CD4-positive, alpha-beta memory T cell (primary cell): ENCODE measurements at regions not wholly inside any gene's neighbourhood (a gene's known extent, or its start where the extent isn't known, plus 50 kb on each side); places are given as distances from the start of the nearest gene placed in this dataset.
A peak's percentile ranks its signal among the peaks of the same experiment; 100 is the strongest.

Source experiments
- CTCF ChIA-PET: fragments of 350-600 bp; sonication (Branson Sonifier 250); formaldehyde crosslinking; loops from one replicate; lab custom pipeline; 2021; ENCODE audit warnings: inconsistent platforms; ENCODE audit not compliant: partially characterized antibody; lab: Charles Lee
- POLR2A ChIA-PET: fragments of 350-600 bp; sonication (Branson Sonifier 250); formaldehyde crosslinking; loops from one replicate; lab custom pipeline; 2021; ENCODE audit not compliant: partially characterized antibody; lab: Charles Lee
- DNase-seq, 5 donors: peaks; one replicate each; pipeline versions ENCODE4 v3.0.0 to v3.0.0-alpha.2; 2020 to 2022; ENCODE audit warnings: mixed read lengths in 1 of 5
- H3K27ac ChIP-seq: one replicate; pipeline ENCODE4 v1.7.0; 2013; ENCODE audit warnings: low read depth, low read length
- H3K27me3 ChIP-seq: 2 replicates; pipeline ENCODE4 v1.7.0; 2013; ENCODE audit warnings: mild to moderate bottlenecking, low read length, moderate library complexity; ENCODE audit not compliant: insufficient read depth
- H3K36me3 ChIP-seq: 2 replicates; pipeline ENCODE4 v1.7.0; 2013; ENCODE audit warnings: mild to moderate bottlenecking, low read length, moderate library complexity; ENCODE audit not compliant: insufficient read depth
- H3K4me1 ChIP-seq: 2 replicates; pipeline ENCODE4 v1.7.0; 2013; ENCODE audit warnings: mild to moderate bottlenecking, low read length, moderate library complexity; ENCODE audit not compliant: insufficient read depth
- H3K4me3 ChIP-seq, 2 donors: one replicate each; pipeline ENCODE4 v1.7.0; 2013; ENCODE audit warnings: low read length in 2 of 2, mild to moderate bottlenecking in 1 of 2
- H3K9me3 ChIP-seq, 2 donors: one replicate each; pipeline ENCODE4 v1.7.0; 2013; ENCODE audit warnings: low read length in 2 of 2, control low read depth in 1 of 2; ENCODE audit not compliant: control insufficient read depth in 1 of 2
- H3K27ac Mint-ChIP-seq, 7 donors: one replicate each; pipeline ENCODE4 v1.8.0; 2020 to 2021; ENCODE audit warnings: mixed read lengths in 7 of 7, mild to moderate bottlenecking in 6 of 7, inconsistent platforms in 3 of 7, moderate library complexity in 3 of 7
- H3K27me3 Mint-ChIP-seq, 2 donors: one replicate each; pipeline ENCODE4 v1.8.0; 2020 to 2021; ENCODE audit warnings: mixed read lengths in 2 of 2
- H3K36me3 Mint-ChIP-seq, 2 donors: one replicate each; pipeline ENCODE4 v1.8.0; 2020 to 2021; ENCODE audit warnings: mixed read lengths in 2 of 2, inconsistent platforms in 1 of 2, mild to moderate bottlenecking in 1 of 2
- H3K4me1 Mint-ChIP-seq, 4 donors: one replicate each; pipeline ENCODE4 v1.8.0; 2020 to 2021; ENCODE audit warnings: mixed read lengths in 4 of 4, mild to moderate bottlenecking in 1 of 4
- H3K4me3 Mint-ChIP-seq, 8 donors: one replicate each; pipeline ENCODE4 v1.8.0; 2020 to 2021; ENCODE audit warnings: mixed read lengths in 8 of 8, mild to moderate bottlenecking in 7 of 8, moderate library complexity in 6 of 8, inconsistent platforms in 3 of 8
- H3K9me3 Mint-ChIP-seq, 8 donors: one replicate each; pipeline ENCODE4 v1.8.0; 2020 to 2021; ENCODE audit warnings: mixed read lengths in 8 of 8, mild to moderate bottlenecking in 5 of 8, inconsistent platforms in 3 of 8, moderate library complexity in 1 of 8
- intact Hi-C: fragments of 100-400 bp; cut with micrococcal nuclease; formaldehyde crosslinking; loops from one replicate; pipeline ENCODE4 v1.15.1; 2023

- no peaks in the 10 kb centered on the region for H3K36me3 ChIP-seq
- Mint-ChIP-seq H3K9me3 (no peaks in the 10 kb centered on the region), H3K4me1 (peaks cover 5 to 9% (median 9%) of the 10 kb centered on the region in 4 donors), H3K27me3 (peaks cover 2 to 3% of the 10 kb centered on the region in 2 donors), H3K27ac (no peak overlapping the region), H3K36me3 (no peaks in the 10 kb centered on the region), H3K4me3 (no peak overlapping the region)
- intact Hi-C loops = no loop called here
- H3K9me3 ChIP-seq = no peaks in the 10 kb centered on the region
- H3K4me1 ChIP-seq = no peaks in the 10 kb centered on the region
- DNase-seq = no peak
- no peak overlapping the region for H3K27ac ChIP-seq
- no peak overlapping the region for H3K4me3 ChIP-seq
- ChIA-PET CTCF (no interaction called here), POLR2A (no interaction called here)
- H3K27me3 ChIP-seq = no peaks in the 10 kb centered on the region
Measured at GRCh38 chr10:22850541-22850940, 77.3 kb upstream of the ARMC3 start.

DNA sequence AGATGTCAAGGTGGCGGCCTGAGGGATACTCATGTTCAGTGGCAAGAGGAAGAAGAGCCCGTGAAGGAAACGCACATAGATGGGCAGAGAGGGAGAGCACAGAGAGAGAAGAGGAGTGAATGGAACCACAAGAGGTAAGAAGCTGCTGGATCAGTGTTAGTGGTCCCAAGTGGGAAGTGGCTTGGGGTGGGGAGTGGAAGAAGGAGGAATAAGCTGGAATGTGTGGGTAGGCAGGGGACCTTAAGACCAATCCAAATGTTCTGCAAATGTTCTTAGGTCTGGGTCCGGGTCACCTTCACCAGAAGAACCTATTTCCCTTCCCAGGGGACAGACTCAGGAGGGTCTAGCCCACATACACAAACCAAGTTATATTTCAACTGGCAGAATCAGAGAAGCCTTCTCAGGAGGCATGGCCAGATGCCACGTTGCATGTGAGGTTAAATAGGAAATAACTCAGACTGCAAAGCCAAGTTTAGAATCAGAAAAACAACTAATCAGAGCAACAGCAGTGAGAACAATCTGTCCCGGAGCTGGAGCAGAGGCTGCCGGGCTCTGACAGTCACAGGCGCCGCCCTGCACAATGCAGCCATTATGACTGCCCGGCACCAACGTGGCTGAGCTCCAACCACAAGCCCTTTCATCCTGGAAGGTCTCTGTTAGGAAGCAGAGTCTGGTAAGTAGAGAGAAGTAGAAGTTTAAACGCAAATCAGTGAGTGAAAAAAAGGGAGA, 78.6 kb upstream of the ARMC3 start:
- Histone ChIP-seq H3K9me3 (no peaks in the 10 kb centered on the region), H3K27ac (no peak overlapping the region), H3K4me3 (no peak overlapping the region), H3K4me1 (no peaks in the 10 kb centered on the region), H3K36me3 (no peaks in the 10 kb centered on the region), H3K27me3 (no peaks in the 10 kb centered on the region)
- peak in 1 of 5 donors; percentile 5 for DNase-seq
- intact Hi-C loops = no loop called here
- Mint-ChIP-seq H3K27ac (peak overlapping the region in 4 of 7 donors; percentile 3 to 45 (median 18)), H3K4me1 (peaks cover 5 to 9% (median 9%) of the 10 kb centered on the region in 4 donors), H3K4me3 (peak overlapping the region in 6 of 8 donors; percentile 2 to 73 (median 57)), H3K9me3 (no peaks in the 10 kb centered on the region), H3K36me3 (no peaks in the 10 kb centered on the region), H3K27me3 (peaks cover 2 to 3% of the 10 kb centered on the region in 2 donors)
- ChIA-PET CTCF (interaction anchor here (1.1 kb wide), 1 partner anchor 275 kb away, joined by 3 read pairs; no protein-coding TSS in a partner anchor), POLR2A (no interaction called here)

DNA sequence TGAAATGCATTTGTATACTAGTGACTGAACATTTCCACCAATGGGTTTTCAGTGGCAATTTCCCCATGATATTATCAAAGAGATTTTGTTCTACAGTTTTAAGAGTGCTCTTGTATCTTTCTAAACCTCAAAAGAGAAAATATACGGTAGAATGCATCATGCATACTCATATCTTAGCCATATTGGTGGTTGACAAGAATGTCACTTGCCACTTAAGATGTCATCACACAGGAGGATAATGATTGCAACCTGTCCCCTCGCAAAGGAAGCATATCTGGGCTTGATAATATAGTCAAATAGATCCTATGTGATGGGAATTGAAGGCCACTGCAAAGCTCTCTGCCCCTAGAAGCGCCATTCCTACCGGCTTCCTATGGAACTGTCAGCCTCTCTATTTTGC, 79.3 kb upstream of the ARMC3 start:
- no peak overlapping the region for H3K27ac Mint-ChIP-seq
- Histone ChIP-seq H3K4me1 (no peaks in the 10 kb centered on the region), H3K27me3 (no peaks in the 10 kb centered on the region), H3K9me3 (no peaks in the 10 kb centered on the region), H3K36me3 (no peaks in the 10 kb centered on the region), H3K4me3 (no peak overlapping the region), H3K27ac (no peak overlapping the region)
- peak overlapping the region in 1 of 8 donors; percentile 1 for H3K4me3 Mint-ChIP-seq
- peaks cover 2 to 3% of the 10 kb centered on the region in 2 donors for H3K27me3 Mint-ChIP-seq
- no peaks in the 10 kb centered on the region for H3K36me3 Mint-ChIP-seq
- ChIA-PET CTCF (no interaction called here), POLR2A (no interaction called here)
- no peaks in the 10 kb centered on the region for H3K9me3 Mint-ChIP-seq
- no peak for DNase-seq
- intact Hi-C loops = no loop called here
- H3K4me1 Mint-ChIP-seq = peaks cover 5 to 9% (median 9%) of the 10 kb centered on the region in 4 donors

- Histone ChIP-seq H3K4me3 (no peak overlapping the region), H3K27me3 (no peaks in the 10 kb centered on the region), H3K27ac (no peak overlapping the region), H3K4me1 (no peaks in the 10 kb centered on the region), H3K9me3 (no peaks in the 10 kb centered on the region), H3K36me3 (no peaks in the 10 kb centered on the region)
- DNase-seq = no peak
- intact Hi-C loops = loop anchor here (1.0 to 2.0 kb wide), 2 partner anchors 271 to 296 kb away; no protein-coding TSS in a partner anchor
- no peak overlapping the region for H3K27ac Mint-ChIP-seq
- no peak overlapping the region for H3K4me3 Mint-ChIP-seq
- CTCF ChIA-PET = interaction anchor here (0.7 to 2.5 kb wide), 5 partner anchors 164 to 852 kb away, joined by 3 to 18 read pairs (median 4); no protein-coding TSS in a partner anchor
- POLR2A ChIA-PET = no interaction called here
- no peaks in the 10 kb centered on the region for H3K36me3 Mint-ChIP-seq
- H3K9me3 Mint-ChIP-seq = no peaks in the 10 kb centered on the region
- peaks cover 5 to 9% (median 9%) of the 10 kb centered on the region in 4 donors for H3K4me1 Mint-ChIP-seq
- H3K27me3 Mint-ChIP-seq = peaks cover 2 to 3% of the 10 kb centered on the region in 2 donors
Measured at GRCh38 chr10:22846294-22846693, 81.6 kb upstream of the ARMC3 start.

- Histone ChIP-seq H3K27ac (no peak overlapping the region), H3K36me3 (no peaks in the 10 kb centered on the region), H3K4me1 (no peaks in the 10 kb centered on the region), H3K9me3 (no peaks in the 10 kb centered on the region), H3K27me3 (no peaks in the 10 kb centered on the region), H3K4me3 (no peak overlapping the region)
- CTCF ChIA-PET = no interaction called here
- peak overlapping the region in 1 of 7 donors; percentile 38 for H3K27ac Mint-ChIP-seq
- peaks cover 0 to 2% (median 0%) of the 10 kb centered on the region in 8 donors for H3K9me3 Mint-ChIP-seq
- no peaks in the 10 kb centered on the region for H3K36me3 Mint-ChIP-seq
- POLR2A ChIA-PET = no interaction called here
- intact Hi-C loops = no loop called here
- peaks cover 0 to 4% (median under 1%) of the 10 kb centered on the region in 4 donors for H3K4me1 Mint-ChIP-seq
- no peak overlapping the region for H3K4me3 Mint-ChIP-seq
- no peak for DNase-seq
- peaks cover 0 to 1% of the 10 kb centered on the region in 2 donors for H3K27me3 Mint-ChIP-seq
Measured at GRCh38 chr10:22839639-22840038, 88.2 kb upstream of the ARMC3 start.

DNA sequence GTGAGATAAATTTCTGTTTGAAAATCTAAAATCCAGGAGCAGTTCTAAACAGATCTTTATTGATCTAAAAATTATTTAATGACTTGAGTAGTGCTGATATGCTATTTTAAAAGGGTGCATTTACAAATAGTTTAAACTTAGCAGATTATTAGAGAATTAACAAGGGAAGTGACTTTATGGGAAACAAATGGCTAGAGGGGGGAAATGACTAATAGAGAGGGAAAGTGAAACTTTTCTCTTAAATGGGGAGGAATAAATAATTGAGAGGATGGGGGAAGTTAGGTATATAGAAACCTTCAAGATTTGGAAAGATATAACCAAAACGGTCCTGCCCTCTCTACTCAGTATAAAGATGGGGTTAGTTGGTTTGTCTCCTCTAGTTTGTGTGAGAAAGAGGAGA, 90.1 kb upstream of the ARMC3 start:
- no peak for DNase-seq
- POLR2A ChIA-PET = no interaction called here
- peaks cover 0 to 1% of the 10 kb centered on the region in 2 donors for H3K27me3 Mint-ChIP-seq
- Histone ChIP-seq H3K27me3 (no peaks in the 10 kb centered on the region), H3K9me3 (no peaks in the 10 kb centered on the region), H3K36me3 (no peaks in the 10 kb centered on the region), H3K27ac (no peak overlapping the region), H3K4me3 (no peak overlapping the region), H3K4me1 (no peaks in the 10 kb centered on the region)
- H3K36me3 Mint-ChIP-seq = no peaks in the 10 kb centered on the region
- peaks cover 0 to 4% (median under 1%) of the 10 kb centered on the region in 4 donors for H3K4me1 Mint-ChIP-seq
- H3K9me3 Mint-ChIP-seq = peaks cover 0 to 2% (median 0%) of the 10 kb centered on the region in 8 donors
- H3K27ac Mint-ChIP-seq = peak overlapping the region in 1 of 7 donors; percentile 67
- no peak overlapping the region for H3K4me3 Mint-ChIP-seq
- intact Hi-C loops = no loop called here
- CTCF ChIA-PET = no interaction called here

DNA sequence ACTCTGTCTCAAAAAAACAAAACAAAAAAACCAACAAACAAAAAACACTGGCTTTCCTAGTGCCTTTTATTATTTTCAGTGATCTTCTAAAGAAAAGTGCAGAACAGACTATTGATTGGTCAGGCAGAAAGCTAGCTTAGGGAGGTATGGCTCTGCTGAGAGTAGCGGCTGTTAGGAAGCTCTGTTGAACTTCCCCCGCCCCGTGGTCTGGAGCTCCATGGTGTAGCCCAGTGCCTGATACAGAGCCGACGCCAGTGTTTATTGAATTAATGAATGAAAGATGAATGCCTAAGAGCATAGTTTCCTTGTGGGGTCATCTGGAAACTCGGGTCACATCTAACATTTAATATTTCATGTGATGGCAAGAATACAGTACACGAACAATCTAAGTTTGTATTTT, 90.5 kb upstream of the ARMC3 start:
- no peak for DNase-seq
- ChIA-PET POLR2A (no interaction called here), CTCF (no interaction called here)
- Mint-ChIP-seq H3K27ac (no peak overlapping the region), H3K36me3 (no peaks in the 10 kb centered on the region), H3K4me1 (peaks cover 0 to 4% (median under 1%) of the 10 kb centered on the region in 4 donors), H3K27me3 (peaks cover 0 to 1% of the 10 kb centered on the region in 2 donors), H3K4me3 (no peak overlapping the region), H3K9me3 (peaks cover 0 to 2% (median 0%) of the 10 kb centered on the region in 8 donors)
- no peak overlapping the region for H3K27ac ChIP-seq
- no peaks in the 10 kb centered on the region for H3K36me3 ChIP-seq
- no peaks in the 10 kb centered on the region for H3K9me3 ChIP-seq
- intact Hi-C loops = no loop called here
- H3K4me1 ChIP-seq = no peaks in the 10 kb centered on the region
- H3K27me3 ChIP-seq = no peaks in the 10 kb centered on the region
- H3K4me3 ChIP-seq = no peak overlapping the region
